GM21367 (cell line): ENCODE measurements at regions not wholly inside any gene's neighbourhood (a gene's known extent, or its start where the extent isn't known, plus 50 kb on each side); places are given as distances from the start of the nearest gene placed in this dataset.
"Not testable (repeated sequence)": the region's sequence is repeated elsewhere in the genome, so short reads cannot be mapped to it uniquely, and the experiment has no call there.

Experiments used
- ATAC-seq: cut with Tn5 transposase; IDR thresholded peaks from one replicate; pipeline ENCODE4 v1.9.1; 2021; ENCODE audit not compliant: unreplicated experiment

- ATAC-seq: no peak
These were observed 127.2 kb upstream of the SYT13 start for GRCh38 chr11:45413156-45413858.

- ATAC-seq: no peak
These were observed 126.4 kb upstream of the SYT13 start for GRCh38 chr11:45412521-45412920.

GRCh38 chr11:45412051-45412471 lies 125.9 kb upstream of the SYT13 start:
- ATAC-seq: no peak

- no peak for ATAC-seq
These were observed 125.2 kb upstream of the SYT13 start for GRCh38 chr11:45411228-45411946.

- ATAC-seq: no peak
These were observed 124.5 kb upstream of the SYT13 start for GRCh38 chr11:45410391-45411227.

DNA sequence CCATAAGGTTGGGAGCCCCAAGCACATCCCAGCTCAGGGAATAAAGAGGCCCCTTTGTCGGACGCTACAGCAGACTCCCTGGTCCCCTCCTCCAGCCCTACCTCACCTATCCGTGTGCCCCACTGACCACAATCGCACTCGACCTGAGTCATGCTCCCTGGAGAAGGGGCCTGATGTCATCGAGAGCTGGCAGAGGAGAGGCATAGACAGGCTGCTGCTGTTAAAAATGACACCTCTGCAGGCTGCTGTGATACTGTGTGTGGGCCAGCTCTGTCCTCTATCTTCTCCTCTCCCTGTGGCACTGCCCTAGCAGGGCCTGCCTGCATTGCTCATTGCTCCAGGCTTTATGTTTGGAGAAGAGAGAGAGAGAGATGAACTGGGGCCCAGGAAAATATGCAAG lies 123.4 kb upstream of the SYT13 start:
- ATAC-seq: no peak

- ATAC-seq: no peak
These were observed 121.1 kb upstream of the SYT13 start for GRCh38 chr11:45407226-45407625.

DNA sequence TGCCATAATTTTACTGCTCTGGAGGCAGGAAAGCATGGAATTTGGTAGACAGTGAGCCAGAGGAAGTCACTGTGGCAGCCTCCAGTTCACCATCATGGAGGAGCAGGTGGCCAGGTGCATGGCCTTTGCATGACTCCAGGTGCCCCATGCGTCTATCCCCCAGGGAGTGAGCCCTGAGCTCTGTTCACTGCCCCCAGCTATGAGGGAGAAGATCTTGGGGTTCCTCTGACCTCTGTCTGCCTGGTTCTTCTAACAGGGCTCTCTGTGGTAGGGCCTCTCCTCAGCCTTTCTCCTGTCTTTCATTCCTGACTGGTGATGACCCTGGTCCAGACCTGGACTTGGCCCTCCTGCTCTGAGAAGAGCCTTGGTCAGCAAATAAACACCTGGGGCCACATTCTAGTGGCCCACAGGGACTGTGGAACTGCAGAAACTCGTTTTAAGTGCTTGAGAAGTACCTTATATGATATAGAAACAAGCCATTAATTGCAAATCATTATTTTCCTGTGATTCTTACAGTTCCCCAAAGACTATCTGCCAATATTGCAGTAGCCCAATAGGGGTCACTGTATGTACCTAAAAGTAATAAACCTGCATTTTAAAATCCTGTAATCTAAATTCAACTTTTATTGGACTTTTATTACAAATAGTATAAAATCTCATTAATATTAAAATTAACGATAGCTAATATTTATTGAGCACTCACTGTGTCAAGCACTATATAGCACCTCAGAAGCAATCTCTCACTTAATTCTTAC lies 120.0 kb upstream of the SYT13 start:
- no peak for ATAC-seq

- not testable (repeated sequence) for ATAC-seq
These were observed 117.4 kb upstream of the SYT13 start for GRCh38 chr11:45403521-45403920.

- ATAC-seq: no peak
These were observed 116.0 kb upstream of the SYT13 start for GRCh38 chr11:45402049-45402630.

- no peak for ATAC-seq
These were observed 114.5 kb upstream of the SYT13 start for GRCh38 chr11:45400591-45400990.

GRCh38 chr11:45399166-45399565 lies 113.0 kb upstream of the SYT13 start:
- no peak for ATAC-seq

DNA sequence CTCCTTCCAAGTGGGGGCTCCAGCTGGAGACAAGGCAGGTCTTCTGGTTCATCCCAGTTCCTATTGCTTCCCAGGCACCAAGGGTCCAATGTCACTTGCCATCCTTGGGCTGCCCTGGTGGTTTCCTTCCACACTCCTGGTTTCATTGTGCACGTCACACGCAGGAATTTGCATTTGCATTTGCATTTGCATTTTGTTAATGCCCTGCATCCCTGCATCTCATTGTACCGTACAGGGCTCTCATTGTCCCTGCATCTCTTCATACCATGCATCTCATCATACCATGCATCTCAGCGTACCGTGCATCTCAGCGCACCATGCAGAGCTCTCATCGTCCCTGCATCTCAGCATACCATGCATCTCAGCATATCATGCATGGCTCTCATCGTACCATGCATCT lies 112.2 kb upstream of the SYT13 start:
- ATAC-seq: no peak

GRCh38 chr11:45396394-45396793 lies 110.3 kb upstream of the SYT13 start:
- ATAC-seq: no peak

DNA sequence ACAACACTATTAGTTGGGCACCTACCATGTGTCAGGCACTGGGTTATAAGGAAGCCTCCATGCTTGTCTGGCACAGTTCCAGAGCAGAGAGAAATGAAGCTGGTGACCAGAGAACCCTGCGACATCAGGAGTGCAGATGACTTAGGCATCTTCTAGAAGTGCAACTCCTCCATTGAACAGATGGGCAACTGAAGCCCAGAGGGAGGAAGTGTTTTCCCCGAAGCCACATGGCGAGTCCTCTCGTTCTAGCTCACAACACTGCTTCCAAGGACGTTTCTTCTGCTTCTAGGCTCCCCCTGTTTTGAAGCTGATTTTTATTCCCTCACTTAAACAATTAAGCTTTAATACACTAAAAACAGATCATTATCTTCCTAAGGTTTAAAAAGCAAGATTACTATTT lies 109.8 kb upstream of the SYT13 start:
- ATAC-seq: no peak

DNA sequence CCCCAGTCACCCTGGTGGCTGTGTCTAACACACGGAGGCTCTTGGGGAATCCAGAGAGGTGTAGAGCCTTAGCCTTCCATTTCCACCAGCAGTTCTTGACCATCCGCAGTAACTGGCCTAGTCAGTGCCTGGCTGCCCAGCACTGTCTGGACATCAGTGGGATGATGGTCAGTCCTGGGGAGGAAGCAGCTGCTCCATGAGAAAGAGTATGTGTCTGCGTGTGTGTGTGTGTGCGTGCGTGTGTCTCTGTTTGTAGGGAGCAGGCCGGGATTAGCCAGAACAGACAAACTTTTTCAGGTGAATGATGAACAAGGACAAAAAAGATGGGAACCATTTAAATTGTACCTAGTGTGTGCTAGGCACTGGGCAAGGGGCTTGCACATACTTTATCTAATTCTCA lies 109.3 kb upstream of the SYT13 start:
- no peak for ATAC-seq

DNA sequence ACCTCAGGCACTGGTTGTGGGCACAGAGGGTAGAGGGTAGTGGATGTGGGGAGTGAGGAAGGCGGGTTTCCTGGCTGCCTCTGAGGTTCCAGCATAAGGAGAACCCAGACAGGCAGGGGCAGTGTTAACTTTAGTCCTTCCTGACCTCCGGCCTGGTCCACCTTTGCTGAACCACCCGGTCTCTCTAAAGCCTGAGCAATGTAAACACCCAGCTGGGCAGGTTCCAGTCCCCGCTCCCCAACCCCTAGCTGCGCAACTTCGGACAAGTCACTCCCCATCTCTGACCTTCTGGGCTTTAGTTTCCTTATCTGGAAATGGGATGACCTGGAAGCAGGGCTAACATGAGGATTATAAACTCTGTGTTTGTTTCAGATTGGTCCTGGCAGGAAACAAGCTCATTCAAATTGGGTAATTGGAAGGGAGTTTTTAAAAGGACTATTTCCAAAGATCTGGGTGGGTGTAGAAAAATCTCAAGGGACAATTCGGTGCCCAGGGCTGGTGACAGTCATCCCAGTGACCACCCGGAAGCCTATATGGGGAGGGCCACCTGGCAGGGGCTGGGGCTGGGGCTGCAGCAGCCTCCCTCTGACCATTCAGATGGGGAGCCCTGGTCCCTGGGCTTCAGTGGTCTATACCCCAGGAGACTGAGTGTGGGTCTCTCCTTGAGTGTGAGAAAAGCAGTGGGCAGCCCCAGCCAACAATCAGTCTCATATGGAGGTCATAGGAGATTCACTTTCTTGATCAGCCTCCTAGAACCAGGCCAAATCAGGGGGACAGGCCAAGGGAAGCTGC lies 108.3 kb upstream of the SYT13 start:
- no peak for ATAC-seq

- no peak for ATAC-seq
These were observed 107.7 kb upstream of the SYT13 start for GRCh38 chr11:45393826-45394225.

DNA sequence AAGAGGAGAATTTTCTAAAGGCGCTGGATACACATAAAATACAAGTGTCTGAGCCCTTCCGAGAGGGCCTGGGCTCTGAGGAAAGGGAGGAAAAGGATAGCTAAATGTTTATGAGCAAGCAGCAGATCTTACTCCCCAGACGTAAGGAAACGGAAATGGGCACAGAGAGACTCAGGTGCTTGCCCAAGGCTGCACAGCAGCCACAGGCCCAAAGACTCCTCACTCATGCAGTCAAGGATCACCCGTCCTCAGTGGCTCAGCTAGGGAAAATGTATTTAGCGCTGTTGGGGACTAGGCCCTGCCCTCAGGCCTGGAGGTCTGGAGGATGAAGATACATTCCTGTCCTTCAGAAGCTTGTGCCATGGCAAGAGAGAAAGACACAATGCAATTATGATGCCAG lies 107.2 kb upstream of the SYT13 start:
- no peak for ATAC-seq

DNA sequence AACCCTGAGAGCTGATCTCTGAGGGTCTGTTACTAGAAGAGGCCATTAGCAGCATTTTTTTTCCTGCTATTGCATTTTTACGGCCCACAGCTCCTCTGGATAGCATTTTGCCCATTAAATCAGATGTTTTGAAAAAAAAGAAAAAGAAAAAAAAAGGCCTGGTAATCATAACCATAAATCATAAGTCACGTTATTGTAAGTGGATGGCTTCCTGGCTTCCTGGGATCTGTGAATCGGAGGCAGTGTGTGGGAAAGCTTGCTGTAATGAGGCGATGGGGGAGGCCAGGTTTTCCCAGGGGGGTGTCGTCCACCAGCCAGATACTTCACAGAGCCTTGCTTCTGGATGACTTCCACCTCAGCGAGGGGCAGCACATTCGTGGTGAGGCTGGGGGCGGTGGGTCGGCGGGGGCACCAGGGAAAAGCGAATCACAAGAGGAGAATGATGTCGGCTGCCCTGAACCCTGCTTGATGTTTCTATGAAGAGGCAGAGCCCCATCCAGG lies 106.5 kb upstream of the SYT13 start:
- ATAC-seq: no peak
